Body of pancreas (tissue), 4 donors: ENCODE measurements at regions not wholly inside any gene's neighbourhood (a gene's known extent, or its start where the extent isn't known, plus 50 kb on each side); places are given as distances from the start of the nearest gene placed in this dataset.

Source experiments
- ATAC-seq: fragments of 150-250 bp; one replicate; pipeline ENCODE4 v1.9.1; 2016
- DNase-seq, 4 donors: peaks; one replicate each; pipeline ENCODE4 v3.0.0-alpha.2; 2019
- H3K27ac ChIP-seq, 4 donors: fragments of 200-600 bp; sonication (generic); 1 replicate in 3 of 4; 2 replicates in 1 of 4; pipeline versions ENCODE4 v1.5.1 to v1.6.1; 2016 to 2019; ENCODE audit warnings: mild to moderate bottlenecking in 1 of 4, mixed read lengths in 1 of 4, moderate library complexity in 1 of 4
- H3K27me3 ChIP-seq, 2 donors: fragments of 200-600 bp; sonication (generic); one replicate each; pipeline ENCODE4 v1.6.0; 2016; ENCODE audit warnings: mild to moderate bottlenecking in 1 of 2
- H3K36me3 ChIP-seq, 2 donors: fragments of 200-600 bp; sonication (generic); replicated peaks in 1 of 2; 2 replicates each; pipeline ENCODE4 v1.5.1; 2016; ENCODE audit warnings: low read depth in 2 of 2; ENCODE audit not compliant: insufficient read depth in 1 of 2
- H3K4me1 ChIP-seq: fragments of 200-600 bp; sonication (generic); one replicate; pipeline ENCODE4 v1.6.0; 2016
- H3K4me3 ChIP-seq, 2 donors: fragments of 200-600 bp; sonication (generic); 1 replicate in 1 of 2; 2 replicates in 1 of 2; pipeline ENCODE4 v1.5.1; 2016 to 2019
- H3K9me3 ChIP-seq, 3 donors: fragments of 200-600 bp; sonication (generic); 1 replicate in 2 of 3; 2 replicates in 1 of 3; pipeline ENCODE4 v1.5.1; 2016
- POLR2A ChIP-seq, 3 donors: fragments of 450-650 bp; IDR thresholded peaks; one replicate each; pipeline ENCODE4 v1.6.1; 2016; ENCODE audit warnings: antibody characterized with exemption in 3 of 3, mild to moderate bottlenecking in 2 of 3
- WGBS, 2 donors: methylation state at CpG; one replicate each; pipeline ENCODE4 v1.1.5; 2017; 5-methylcytosine and 5-hydroxymethylcytosine counted together
- intact Hi-C: fragments of 100-400 bp; cut with DNase I; formaldehyde crosslinking; loops from one replicate; pipeline ENCODE4 v1.15.1; 2023
- TF ChIP-seq, protein P1 (sequence below), 7 experiments: fragments of 450-650 bp in 4 of 7; fragments of 200-600 bp in 3 of 7; sonication (generic) in 3 of 7; IDR thresholded peaks; one replicate each; pipeline ENCODE4 v1.5.1; 2016 to 2019; ENCODE audit warnings: antibody characterized with exemption in 7 of 7

DNA sequence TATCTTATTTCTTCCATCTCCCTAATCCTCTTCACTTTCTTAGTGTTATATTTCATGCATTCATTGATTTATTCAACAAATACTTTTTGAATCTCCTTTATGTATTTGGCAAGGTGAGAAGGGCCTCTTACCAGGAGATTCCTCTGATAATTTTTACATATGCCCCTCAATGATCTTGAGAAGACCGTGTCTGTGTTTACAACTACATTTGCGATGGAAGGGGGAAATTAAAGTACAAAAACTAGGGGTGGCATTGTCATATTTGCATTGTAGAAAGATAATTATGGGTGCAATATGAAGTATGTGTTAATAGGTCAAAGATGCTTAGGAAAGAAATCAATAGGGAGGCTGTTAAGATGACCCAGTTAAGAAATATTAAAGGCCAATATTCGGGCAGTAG lies 1108.4 kb upstream of the MIR17HG start:
- Histone ChIP-seq H3K9me3 (no peaks in the 10 kb centered on the region), H3K27ac (no peak overlapping the region), H3K4me3 (no peak overlapping the region), H3K36me3 (no peaks in the 10 kb centered on the region), H3K27me3 (no peaks in the 10 kb centered on the region), H3K4me1 (no peaks in the 10 kb centered on the region)
- WGBS, 2 donors = 74 to 75% methylated on average over 3 of the region's 3 CpGs
- DNase-seq (no peak), ATAC-seq (no peak)
- intact Hi-C loops = no loop called here
- TF ChIP-seq, protein P1, sequence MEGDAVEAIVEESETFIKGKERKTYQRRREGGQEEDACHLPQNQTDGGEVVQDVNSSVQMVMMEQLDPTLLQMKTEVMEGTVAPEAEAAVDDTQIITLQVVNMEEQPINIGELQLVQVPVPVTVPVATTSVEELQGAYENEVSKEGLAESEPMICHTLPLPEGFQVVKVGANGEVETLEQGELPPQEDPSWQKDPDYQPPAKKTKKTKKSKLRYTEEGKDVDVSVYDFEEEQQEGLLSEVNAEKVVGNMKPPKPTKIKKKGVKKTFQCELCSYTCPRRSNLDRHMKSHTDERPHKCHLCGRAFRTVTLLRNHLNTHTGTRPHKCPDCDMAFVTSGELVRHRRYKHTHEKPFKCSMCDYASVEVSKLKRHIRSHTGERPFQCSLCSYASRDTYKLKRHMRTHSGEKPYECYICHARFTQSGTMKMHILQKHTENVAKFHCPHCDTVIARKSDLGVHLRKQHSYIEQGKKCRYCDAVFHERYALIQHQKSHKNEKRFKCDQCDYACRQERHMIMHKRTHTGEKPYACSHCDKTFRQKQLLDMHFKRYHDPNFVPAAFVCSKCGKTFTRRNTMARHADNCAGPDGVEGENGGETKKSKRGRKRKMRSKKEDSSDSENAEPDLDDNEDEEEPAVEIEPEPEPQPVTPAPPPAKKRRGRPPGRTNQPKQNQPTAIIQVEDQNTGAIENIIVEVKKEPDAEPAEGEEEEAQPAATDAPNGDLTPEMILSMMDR (IDR thresholded peaks at IDR 0.05) = no peak
- no peak for TF ChIP-seq POLR2A (IDR thresholded peaks at IDR 0.05)

DNA sequence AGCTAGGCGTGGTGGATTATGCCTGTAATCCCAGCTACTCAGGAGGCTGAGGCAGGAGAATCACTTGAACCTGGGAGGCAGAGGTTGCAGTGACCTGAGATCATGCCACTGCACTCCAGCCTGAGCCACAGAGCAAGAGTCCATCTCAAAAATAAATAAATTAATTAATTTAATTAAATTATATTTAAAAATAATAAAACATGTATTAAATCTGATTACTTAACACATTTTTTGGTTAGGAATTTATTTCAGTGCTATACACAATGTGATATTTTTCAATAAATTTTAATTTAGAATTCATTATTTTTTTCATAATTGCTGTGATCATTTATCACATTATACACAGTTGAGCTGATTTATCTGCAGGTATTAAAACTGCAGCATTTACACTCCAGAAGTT lies 1101.5 kb upstream of the MIR17HG start:
- intact Hi-C loops = no loop called here
- Histone ChIP-seq H3K4me3 (no peak overlapping the region), H3K27me3 (no peaks in the 10 kb centered on the region), H3K36me3 (no peaks in the 10 kb centered on the region), H3K27ac (no peak overlapping the region), H3K9me3 (no peaks in the 10 kb centered on the region), H3K4me1 (no peaks in the 10 kb centered on the region)
- WGBS, 2 donors = 77 to 84% methylated on average over 1 of the region's 1 CpG
- no peak for DNase-seq
- ATAC-seq = no peak
- no peak for TF ChIP-seq POLR2A (IDR thresholded peaks at IDR 0.05)
- TF ChIP-seq, protein P1 (IDR thresholded peaks at IDR 0.05) = no peak

DNA sequence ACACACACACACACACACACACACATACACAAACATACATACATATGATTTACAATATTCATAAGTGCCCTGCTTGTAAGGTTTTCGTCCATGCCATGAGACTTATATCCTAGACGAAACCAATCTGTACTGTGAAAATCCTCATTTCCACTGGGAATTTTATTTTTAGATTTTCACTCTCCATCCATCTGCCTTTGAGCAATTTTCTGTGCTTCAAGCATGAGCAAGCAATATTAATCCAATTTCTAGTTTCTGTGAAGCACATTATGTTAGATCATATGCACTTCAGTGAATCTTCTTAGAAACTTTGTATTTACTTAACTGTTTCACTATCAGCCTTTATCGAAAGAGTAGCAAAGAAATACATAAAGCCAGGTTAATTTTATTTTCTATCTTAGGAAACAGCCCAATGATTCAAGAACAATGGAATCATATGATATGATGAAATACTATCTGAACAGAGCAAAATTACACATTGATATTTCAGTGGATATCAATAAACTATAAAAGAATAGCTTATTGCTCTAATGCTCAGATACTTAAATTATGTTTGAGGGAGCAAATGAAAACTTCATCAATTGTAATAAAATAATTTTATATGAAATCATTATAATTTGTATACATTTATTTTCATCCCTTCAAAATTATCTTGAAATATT lies 1100.7 kb upstream of the MIR17HG start:
- no peak overlapping the region for H3K4me3 ChIP-seq
- ATAC-seq (no peak), DNase-seq (no peak)
- no peaks in the 10 kb centered on the region for H3K27me3 ChIP-seq
- H3K27ac ChIP-seq = no peak overlapping the region
- intact Hi-C loops = no loop called here
- 80 to 81% methylated on average over 3 of the region's 3 CpGs for WGBS, 2 donors
- no peaks in the 10 kb centered on the region for H3K36me3 ChIP-seq
- no peaks in the 10 kb centered on the region for H3K9me3 ChIP-seq
- TF ChIP-seq, protein P1 (IDR thresholded peaks at IDR 0.05) = no peak
- no peak for TF ChIP-seq POLR2A (IDR thresholded peaks at IDR 0.05)
- H3K4me1 ChIP-seq = no peaks in the 10 kb centered on the region

DNA sequence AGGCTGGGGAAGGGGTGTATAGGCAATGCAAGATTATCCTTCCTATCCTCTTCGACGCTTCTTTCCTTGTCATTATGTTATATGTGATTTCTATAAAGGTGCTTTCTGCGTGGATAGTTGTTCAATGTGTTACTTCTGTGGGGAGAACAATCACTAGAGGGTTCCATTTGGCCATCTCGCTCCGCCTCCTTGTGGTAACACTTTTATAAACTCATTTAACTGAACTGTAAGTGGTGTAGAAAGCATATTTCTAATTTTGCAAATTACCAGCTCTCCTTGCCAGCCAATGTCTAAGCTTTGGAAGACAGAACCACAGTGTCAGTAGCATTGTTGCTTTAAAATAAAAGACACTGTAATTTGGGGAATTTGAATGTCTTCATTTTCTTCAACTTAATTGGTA lies 1093.7 kb upstream of the MIR17HG start:
- ATAC-seq (no peak), DNase-seq (no peak)
- Histone ChIP-seq H3K4me3 (no peak overlapping the region), H3K9me3 (no peaks in the 10 kb centered on the region), H3K27me3 (no peaks in the 10 kb centered on the region), H3K27ac (no peak overlapping the region), H3K36me3 (no peaks in the 10 kb centered on the region), H3K4me1 (no peaks in the 10 kb centered on the region)
- WGBS, 2 donors = 85 to 87% methylated on average over 5 of the region's 5 CpGs
- TF ChIP-seq, protein P1 (IDR thresholded peaks at IDR 0.05) = no peak
- intact Hi-C loops = no loop called here

DNA sequence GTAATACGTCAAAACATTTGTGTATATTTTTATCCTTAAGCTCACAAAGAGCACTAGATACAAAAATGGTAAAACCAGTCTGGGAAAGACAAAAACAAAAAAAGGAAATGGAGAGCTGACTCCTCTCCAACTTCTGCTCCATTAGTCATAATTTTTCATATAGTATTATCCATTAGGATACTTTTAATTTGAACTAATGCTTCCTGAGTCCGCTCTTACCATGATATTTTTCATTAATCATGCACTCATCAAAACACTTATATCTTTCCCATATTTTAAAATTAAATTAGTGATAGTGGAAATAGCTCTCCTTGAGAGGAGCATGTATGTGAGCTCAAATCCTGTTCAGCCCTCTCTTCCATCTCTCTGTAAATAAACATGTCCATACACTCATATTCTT lies 1093.0 kb upstream of the MIR17HG start:
- no peaks in the 10 kb centered on the region for H3K4me1 ChIP-seq
- no peak overlapping the region for H3K27ac ChIP-seq
- H3K4me3 ChIP-seq = no peak overlapping the region
- no peaks in the 10 kb centered on the region for H3K27me3 ChIP-seq
- intact Hi-C loops = no loop called here
- WGBS, 2 donors = 71 to 77% methylated on average over 2 of the region's 2 CpGs
- no peaks in the 10 kb centered on the region for H3K9me3 ChIP-seq
- DNase-seq = no peak
- no peak for TF ChIP-seq POLR2A (IDR thresholded peaks at IDR 0.05)
- TF ChIP-seq, protein P1 (IDR thresholded peaks at IDR 0.05) = no peak
- no peak for ATAC-seq
- H3K36me3 ChIP-seq = no peaks in the 10 kb centered on the region
